ENCODE measurements at regions not wholly inside any gene's neighbourhood (a gene's known extent, or its start where the extent isn't known, plus 50 kb on each side); places are given as distances from the start of the nearest gene placed in this dataset.

DNA sequence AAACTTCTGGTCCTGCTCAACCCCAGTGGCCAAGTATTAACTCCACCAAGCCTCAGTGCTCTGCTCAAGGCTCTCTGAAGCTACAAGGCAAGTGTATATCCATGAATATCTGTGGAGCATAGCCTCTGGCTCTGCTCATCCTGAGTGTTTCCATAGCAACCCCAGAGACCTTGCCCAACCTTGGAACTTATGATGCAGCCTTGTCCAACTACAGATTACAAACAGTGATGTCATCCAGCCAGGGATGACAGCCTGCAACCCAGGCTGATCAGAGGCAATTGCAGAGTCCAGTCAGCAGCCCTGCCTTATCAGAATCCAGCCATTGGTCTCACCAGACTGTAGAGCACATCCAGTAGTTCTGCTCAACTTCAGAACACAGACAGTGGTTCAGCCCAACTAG, 65.5 kb upstream of the SPACA1 start (continued):
- TF ChIP-seq ARNTL (CRISPR knock-in tag; IDR thresholded peaks at IDR 0.05; ENCODE audit: borderline replicate concordance, low read depth) (no peak), CSDC2 (CRISPR knock-in tag; IDR thresholded peaks at IDR 0.05) (no peak), ZFP30 (CRISPR knock-in tag; IDR thresholded peaks at IDR 0.05) (no peak), ZNF565 (CRISPR knock-in tag; conservative IDR thresholded peaks at IDR 0.05; ENCODE audit: low read depth) (no peak), BACH2 (CRISPR knock-in tag; IDR thresholded peaks at IDR 0.05; ENCODE audit: borderline replicate concordance) (no peak), ZC3H10 (CRISPR knock-in tag; IDR thresholded peaks at IDR 0.05) (no peak), ZFP3 (CRISPR knock-in tag; IDR thresholded peaks at IDR 0.05) (no peak)
- TF ChIP-seq, protein P1, sequence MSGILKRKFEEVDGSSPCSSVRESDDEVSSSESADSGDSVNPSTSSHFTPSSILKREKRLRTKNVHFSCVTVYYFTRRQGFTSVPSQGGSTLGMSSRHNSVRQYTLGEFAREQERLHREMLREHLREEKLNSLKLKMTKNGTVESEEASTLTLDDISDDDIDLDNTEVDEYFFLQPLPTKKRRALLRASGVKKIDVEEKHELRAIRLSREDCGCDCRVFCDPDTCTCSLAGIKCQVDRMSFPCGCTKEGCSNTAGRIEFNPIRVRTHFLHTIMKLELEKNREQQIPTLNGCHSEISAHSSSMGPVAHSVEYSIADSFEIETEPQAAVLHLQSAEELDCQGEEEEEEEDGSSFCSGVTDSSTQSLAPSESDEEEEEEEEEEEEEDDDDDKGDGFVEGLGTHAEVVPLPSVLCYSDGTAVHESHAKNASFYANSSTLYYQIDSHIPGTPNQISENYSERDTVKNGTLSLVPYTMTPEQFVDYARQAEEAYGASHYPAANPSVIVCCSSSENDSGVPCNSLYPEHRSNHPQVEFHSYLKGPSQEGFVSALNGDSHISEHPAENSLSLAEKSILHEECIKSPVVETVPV (CRISPR knock-in tag; IDR thresholded peaks at IDR 0.05), result no peak

DNA sequence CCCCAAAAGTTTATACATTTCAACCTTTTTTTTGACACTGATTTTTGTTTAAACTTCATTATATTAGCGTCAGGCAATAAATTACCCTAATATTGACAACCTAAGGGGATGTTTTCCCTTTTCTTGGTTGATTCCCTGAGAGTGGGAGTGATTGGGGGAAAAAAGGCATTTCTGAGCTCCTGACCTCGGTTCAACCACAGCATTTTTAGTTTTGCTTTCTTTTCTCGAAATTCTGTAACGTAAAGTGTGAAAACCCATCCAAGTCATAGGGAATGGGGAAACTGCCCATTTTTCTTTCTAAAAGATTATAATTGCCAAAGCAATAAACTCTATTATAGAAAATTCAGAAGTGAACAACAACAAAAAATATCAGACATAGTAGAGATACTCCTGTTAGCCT, 67.9 kb upstream of the SPACA1 start:
- no peak for TF ChIP-seq ZFP30 (CRISPR knock-in tag; IDR thresholded peaks at IDR 0.05)
- no peak for TF ChIP-seq ARNTL (CRISPR knock-in tag; IDR thresholded peaks at IDR 0.05; ENCODE audit: borderline replicate concordance, low read depth)
- no peak for TF ChIP-seq ESRRG (CRISPR knock-in tag; IDR thresholded peaks at IDR 0.05)
- no peak for TF ChIP-seq POU6F1 (CRISPR knock-in tag; IDR thresholded peaks at IDR 0.05; ENCODE audit: borderline replicate concordance, low read depth)
- TF ChIP-seq, protein P2, sequence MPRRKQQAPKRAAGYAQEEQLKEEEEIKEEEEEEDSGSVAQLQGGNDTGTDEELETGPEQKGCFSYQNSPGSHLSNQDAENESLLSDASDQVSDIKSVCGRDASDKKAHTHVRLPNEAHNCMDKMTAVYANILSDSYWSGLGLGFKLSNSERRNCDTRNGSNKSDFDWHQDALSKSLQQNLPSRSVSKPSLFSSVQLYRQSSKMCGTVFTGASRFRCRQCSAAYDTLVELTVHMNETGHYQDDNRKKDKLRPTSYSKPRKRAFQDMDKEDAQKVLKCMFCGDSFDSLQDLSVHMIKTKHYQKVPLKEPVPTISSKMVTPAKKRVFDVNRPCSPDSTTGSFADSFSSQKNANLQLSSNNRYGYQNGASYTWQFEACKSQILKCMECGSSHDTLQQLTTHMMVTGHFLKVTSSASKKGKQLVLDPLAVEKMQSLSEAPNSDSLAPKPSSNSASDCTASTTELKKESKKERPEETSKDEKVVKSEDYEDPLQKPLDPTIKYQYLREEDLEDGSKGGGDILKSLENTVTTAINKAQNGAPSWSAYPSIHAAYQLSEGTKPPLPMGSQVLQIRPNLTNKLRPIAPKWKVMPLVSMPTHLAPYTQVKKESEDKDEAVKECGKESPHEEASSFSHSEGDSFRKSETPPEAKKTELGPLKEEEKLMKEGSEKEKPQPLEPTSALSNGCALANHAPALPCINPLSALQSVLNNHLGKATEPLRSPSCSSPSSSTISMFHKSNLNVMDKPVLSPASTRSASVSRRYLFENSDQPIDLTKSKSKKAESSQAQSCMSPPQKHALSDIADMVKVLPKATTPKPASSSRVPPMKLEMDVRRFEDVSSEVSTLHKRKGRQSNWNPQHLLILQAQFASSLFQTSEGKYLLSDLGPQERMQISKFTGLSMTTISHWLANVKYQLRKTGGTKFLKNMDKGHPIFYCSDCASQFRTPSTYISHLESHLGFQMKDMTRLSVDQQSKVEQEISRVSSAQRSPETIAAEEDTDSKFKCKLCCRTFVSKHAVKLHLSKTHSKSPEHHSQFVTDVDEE (CRISPR knock-in tag; IDR thresholded peaks at IDR 0.05), result no peak
- no peak for TF ChIP-seq OSR1 (CRISPR knock-in tag; IDR thresholded peaks at IDR 0.05)
- no peak for TF ChIP-seq ISL1 (CRISPR knock-in tag; IDR thresholded peaks at IDR 0.05)
- no peak for TF ChIP-seq ZNF70 (CRISPR knock-in tag; IDR thresholded peaks at IDR 0.05)
- no peak for TF ChIP-seq PPARA (CRISPR knock-in tag; IDR thresholded peaks at IDR 0.05; ENCODE audit: borderline replicate concordance)
- no peak for TF ChIP-seq ZC3H10 (CRISPR knock-in tag; IDR thresholded peaks at IDR 0.05)
- TF ChIP-seq ZNF565 (CRISPR knock-in tag; conservative IDR thresholded peaks at IDR 0.05; ENCODE audit: low read depth), result no peak
- no peak for TF ChIP-seq SNAI2 (CRISPR knock-in tag; IDR thresholded peaks at IDR 0.05)
- TF ChIP-seq, protein P1 (CRISPR knock-in tag; IDR thresholded peaks at IDR 0.05), result no peak
- no peak for TF ChIP-seq TOX (CRISPR knock-in tag; IDR thresholded peaks at IDR 0.05; ENCODE audit: borderline replicate concordance)
- TF ChIP-seq BACH2 (CRISPR knock-in tag; IDR thresholded peaks at IDR 0.05; ENCODE audit: borderline replicate concordance), result no peak
- TF ChIP-seq TCF4 (CRISPR knock-in tag; IDR thresholded peaks at IDR 0.05; ENCODE audit: borderline replicate concordance), result no peak
- TF ChIP-seq, protein P3, sequence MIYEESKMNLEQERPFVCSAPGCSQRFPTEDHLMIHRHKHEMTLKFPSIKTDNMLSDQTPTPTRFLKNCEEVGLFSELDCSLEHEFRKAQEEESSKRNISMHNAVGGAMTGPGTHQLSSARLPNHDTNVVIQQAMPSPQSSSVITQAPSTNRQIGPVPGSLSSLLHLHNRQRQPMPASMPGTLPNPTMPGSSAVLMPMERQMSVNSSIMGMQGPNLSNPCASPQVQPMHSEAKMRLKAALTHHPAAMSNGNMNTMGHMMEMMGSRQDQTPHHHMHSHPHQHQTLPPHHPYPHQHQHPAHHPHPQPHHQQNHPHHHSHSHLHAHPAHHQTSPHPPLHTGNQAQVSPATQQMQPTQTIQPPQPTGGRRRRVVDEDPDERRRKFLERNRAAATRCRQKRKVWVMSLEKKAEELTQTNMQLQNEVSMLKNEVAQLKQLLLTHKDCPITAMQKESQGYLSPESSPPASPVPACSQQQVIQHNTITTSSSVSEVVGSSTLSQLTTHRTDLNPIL (CRISPR knock-in tag; IDR thresholded peaks at IDR 0.05; ENCODE audit: low read depth), result no peak
- no peak for TF ChIP-seq ZNF8 (CRISPR knock-in tag; IDR thresholded peaks at IDR 0.05)
- ATAC-seq, result no peak

DNA sequence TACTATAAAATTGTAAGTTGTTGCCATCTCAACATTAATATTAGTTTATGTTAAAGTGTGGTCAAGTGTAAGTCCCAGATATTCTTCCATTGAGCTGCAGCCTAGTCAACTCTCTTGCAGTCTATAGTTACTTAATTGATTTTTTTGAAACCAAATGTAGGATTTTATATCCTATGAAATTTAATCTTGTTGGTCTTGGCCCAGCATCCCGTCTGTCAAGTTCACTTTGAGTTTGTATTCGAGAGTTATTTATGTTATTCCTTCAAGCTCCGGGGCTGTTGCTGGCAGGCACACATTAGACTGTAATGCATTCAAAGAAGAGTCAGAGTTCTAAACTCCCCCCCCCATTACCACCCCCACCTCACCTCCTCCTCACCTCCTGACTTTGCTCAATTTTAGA, 71.0 kb upstream of the SPACA1 start:
- TF ChIP-seq POU6F1 (CRISPR knock-in tag; IDR thresholded peaks at IDR 0.05; ENCODE audit: borderline replicate concordance, low read depth) (no peak), RARB (CRISPR knock-in tag; IDR thresholded peaks at IDR 0.05) (no peak), ZFP3 (CRISPR knock-in tag; IDR thresholded peaks at IDR 0.05) (no peak), ISL1 (CRISPR knock-in tag; IDR thresholded peaks at IDR 0.05) (no peak), TOX (CRISPR knock-in tag; IDR thresholded peaks at IDR 0.05; ENCODE audit: borderline replicate concordance) (no peak)
- TF ChIP-seq, protein P1 (CRISPR knock-in tag; IDR thresholded peaks at IDR 0.05), result no peak
- ATAC-seq, result no peak
